ENCODE measurements at regions not wholly inside any gene's neighbourhood (a gene's known extent, or its start where the extent isn't known, plus 50 kb on each side); places are given as distances from the start of the nearest gene placed in this dataset.
"Not testable (repeated sequence)": the region's sequence is repeated elsewhere in the genome, so short reads cannot be mapped to it uniquely, and the experiment has no call there.

GRCh38 chr11:98398508-98398907 lies 622.2 kb upstream of the CNTN5 start:
- DNase-seq (ENCODE audit: low read depth, low spot score): no peak
- ChIA-PET CTCF (no interaction called here), POLR2A (no interaction called here)
- TF ChIP-seq CTCF (IDR thresholded peaks at IDR 0.05; ENCODE audit: insufficient read depth, low read length, missing control alignments): no peak
- H3K4me3 ChIP-seq (ENCODE audit: low read depth, low read length): no peak overlapping the region

- no peak for TF ChIP-seq CTCF (IDR thresholded peaks at IDR 0.05; ENCODE audit: insufficient read depth, low read length, missing control alignments)
- ChIA-PET POLR2A (no interaction called here), CTCF (interaction anchor here (0.6 kb wide), 1 partner anchor 1945 kb away, joined by 3 read pairs; no protein-coding TSS in a partner anchor)
- no peak for DNase-seq (ENCODE audit: low read depth, low spot score)
- no peak overlapping the region for H3K4me3 ChIP-seq (ENCODE audit: low read depth, low read length)
Observed at GRCh38 chr11:98409069-98409468, 611.7 kb upstream of the CNTN5 start.

- no peak for DNase-seq (ENCODE audit: low read depth, low spot score)
- CTCF ChIA-PET: no interaction called here
- H3K4me3 ChIP-seq (ENCODE audit: low read depth, low read length): no peak overlapping the region
- no peak for TF ChIP-seq CTCF (IDR thresholded peaks at IDR 0.05; ENCODE audit: insufficient read depth, low read length, missing control alignments)
- POLR2A ChIA-PET: no interaction called here
Observed at GRCh38 chr11:98411777-98412176, 609.0 kb upstream of the CNTN5 start.

GRCh38 chr11:98417256-98417755 lies 603.4 kb upstream of the CNTN5 start:
- H3K4me3 ChIP-seq (ENCODE audit: low read depth, low read length): no peak overlapping the region
- no peak for DNase-seq (ENCODE audit: low read depth, low spot score)
- TF ChIP-seq CTCF (IDR thresholded peaks at IDR 0.05; ENCODE audit: insufficient read depth, low read length, missing control alignments): no peak
- ChIA-PET POLR2A (no interaction called here), CTCF (no interaction called here)

GRCh38 chr11:98423933-98424332 lies 596.8 kb upstream of the CNTN5 start:
- CTCF ChIA-PET: no interaction called here
- DNase-seq (ENCODE audit: low read depth, low spot score): no peak
- no peak for TF ChIP-seq CTCF (IDR thresholded peaks at IDR 0.05; ENCODE audit: insufficient read depth, low read length, missing control alignments)
- no peak overlapping the region for H3K4me3 ChIP-seq (ENCODE audit: low read depth, low read length)
- POLR2A ChIA-PET: no interaction called here

GRCh38 chr11:98424773-98425172 lies 596.0 kb upstream of the CNTN5 start:
- DNase-seq (ENCODE audit: low read depth, low spot score); H3K4me3 ChIP-seq (ENCODE audit: low read depth, low read length); CTCF ChIA-PET; POLR2A ChIA-PET: not testable (repeated sequence)

GRCh38 chr11:98431463-98432359 lies 589.0 kb upstream of the CNTN5 start:
- POLR2A ChIA-PET: no interaction called here
- no peak for DNase-seq (ENCODE audit: low read depth, low spot score)
- CTCF ChIA-PET: no interaction called here
- no peak overlapping the region for H3K4me3 ChIP-seq (ENCODE audit: low read depth, low read length)
- TF ChIP-seq CTCF (IDR thresholded peaks at IDR 0.05; ENCODE audit: insufficient read depth, low read length, missing control alignments): no peak
